Urinary bladder (tissue), 3 donors: ENCODE measurements at regions not wholly inside any gene's neighbourhood (a gene's known extent, or its start where the extent isn't known, plus 50 kb on each side); places are given as distances from the start of the nearest gene placed in this dataset.

ENCODE experiments used
- DNase-seq: peaks from one replicate; pipeline ENCODE4 v3.0.0-alpha.2; 2015; ENCODE audit errors: extremely low spot score
- H3K27ac ChIP-seq: one replicate; pipeline ENCODE4 v1.5.1; 2013; ENCODE audit warnings: low read depth, mild to moderate bottlenecking, moderate library complexity
- H3K36me3 ChIP-seq: one replicate; pipeline ENCODE4 v1.6.1; 2013; ENCODE audit warnings: mild to moderate bottlenecking, moderate library complexity; ENCODE audit not compliant: insufficient read depth
- H3K4me1 ChIP-seq: one replicate; pipeline ENCODE4 v1.6.1; 2013; ENCODE audit warnings: mild to moderate bottlenecking, moderate library complexity; ENCODE audit not compliant: insufficient read depth
- H3K4me3 ChIP-seq: one replicate; pipeline ENCODE4 v1.5.1; 2013; ENCODE audit warnings: low read depth, low read length
- WGBS: extraction: QIAGEN DNeasy Blood & Tissue Kit; methylation state at CpG from one replicate; pipeline ENCODE4 v1.1.7; 2013; 5-methylcytosine and 5-hydroxymethylcytosine counted together
- donor health status: healthy with polysubstance abuse.
- donor health status: healthy.

DNA sequence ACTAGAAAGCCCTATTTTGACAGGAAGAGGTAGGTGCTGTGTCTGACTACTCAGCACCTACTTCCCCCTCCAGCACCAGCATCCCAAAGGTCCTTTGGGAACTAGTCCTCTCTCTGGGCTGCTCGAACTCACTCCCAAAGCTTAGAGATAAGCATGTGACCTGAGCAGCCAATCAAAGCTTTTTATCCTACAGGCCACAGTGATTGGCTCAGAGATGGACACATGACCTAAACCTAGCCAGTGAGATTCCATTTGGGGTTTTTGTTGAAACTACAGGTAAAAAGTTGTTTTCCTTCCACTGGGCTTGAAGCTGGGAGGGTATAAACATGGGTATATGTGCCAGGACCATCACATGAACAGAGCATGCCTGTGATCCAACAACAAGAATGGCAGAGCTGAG, 186.5 kb upstream of the PPP2R3A start:
- no peaks in the 10 kb centered on the region for H3K4me1 ChIP-seq
- H3K4me3 ChIP-seq = no peak overlapping the region
- H3K36me3 ChIP-seq = no peaks in the 10 kb centered on the region
- H3K27ac ChIP-seq = no peak overlapping the region
- WGBS = 91% methylated on average over 1 of the region's 1 CpG
- DNase-seq = no peak

DNA sequence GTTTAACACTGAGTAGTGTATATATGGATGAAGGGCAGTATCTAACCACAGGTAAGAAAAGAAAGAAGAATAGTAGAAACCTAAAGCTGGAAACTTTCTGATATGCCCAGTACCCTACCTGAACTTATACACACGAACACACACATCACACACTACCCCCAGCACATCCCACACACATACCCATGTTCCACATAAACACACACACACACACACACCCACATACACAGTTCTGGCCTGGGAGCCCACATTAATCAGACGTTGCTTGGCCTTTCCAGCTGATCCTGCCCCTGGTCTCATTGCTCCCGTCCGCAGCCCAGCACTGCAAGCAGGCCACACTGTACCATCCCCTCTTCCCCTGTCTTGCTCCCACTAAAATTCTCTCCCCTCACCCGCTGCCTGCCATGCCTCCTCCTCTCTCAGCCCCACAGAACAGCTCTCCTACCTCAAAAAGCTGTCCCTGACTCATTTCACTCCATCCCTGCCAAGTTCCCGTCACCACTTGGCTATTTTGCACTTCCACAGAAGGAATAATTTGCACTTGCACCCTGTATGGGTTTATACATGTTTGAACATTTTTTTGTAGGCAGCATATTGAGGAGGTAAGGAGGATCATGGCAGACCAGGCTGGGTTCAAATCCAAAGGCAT, 185.8 kb upstream of the PPP2R3A start:
- H3K27ac ChIP-seq = no peak overlapping the region
- no peak for DNase-seq
- H3K4me1 ChIP-seq = no peaks in the 10 kb centered on the region
- 60% methylated on average over 6 of the region's 6 CpGs for WGBS
- H3K36me3 ChIP-seq = no peaks in the 10 kb centered on the region
- no peak overlapping the region for H3K4me3 ChIP-seq

DNA sequence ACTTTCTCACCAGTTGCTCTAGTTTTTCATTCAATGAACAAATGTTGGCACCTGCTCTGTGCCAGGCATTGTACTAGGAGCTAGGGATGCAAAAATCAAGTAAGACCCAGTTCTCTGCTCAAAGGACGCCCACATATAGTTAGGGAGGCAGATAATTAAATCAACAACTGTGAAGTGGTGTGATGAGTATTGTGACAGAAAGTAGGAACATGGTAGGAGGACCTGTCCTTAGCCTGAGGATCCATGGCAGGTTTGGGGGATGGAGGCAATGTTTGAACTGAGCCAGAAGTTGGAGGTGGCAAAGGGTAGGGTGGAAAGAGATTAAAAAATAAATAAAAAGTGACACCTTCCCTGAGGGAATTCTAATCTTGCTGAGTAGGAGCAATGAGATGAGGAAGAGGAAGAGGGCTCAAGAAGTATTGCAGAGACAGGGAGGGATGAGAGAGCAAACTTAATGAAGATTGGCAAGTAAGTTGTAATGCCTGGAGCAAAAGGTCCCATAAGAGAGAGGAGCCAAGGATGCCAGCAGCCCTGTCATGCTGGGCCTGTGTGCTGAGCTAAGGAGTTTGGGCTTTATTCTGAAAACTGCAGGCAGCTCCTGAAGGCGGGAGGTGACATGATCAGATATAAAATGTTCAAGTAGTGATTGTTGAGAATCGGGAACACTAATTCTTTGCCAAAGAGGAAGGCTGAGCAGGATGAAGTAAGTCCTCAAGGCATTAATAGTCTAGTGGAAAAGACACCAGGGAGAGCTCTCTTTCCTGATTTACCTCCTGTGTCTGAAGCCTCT, 184.3 kb upstream of the PPP2R3A start:
- no peaks in the 10 kb centered on the region for H3K36me3 ChIP-seq
- no peak overlapping the region for H3K4me3 ChIP-seq
- H3K27ac ChIP-seq = no peak overlapping the region
- DNase-seq = no peak
- WGBS = 77% methylated on average over 3 of the region's 3 CpGs
- H3K4me1 ChIP-seq = no peaks in the 10 kb centered on the region

DNA sequence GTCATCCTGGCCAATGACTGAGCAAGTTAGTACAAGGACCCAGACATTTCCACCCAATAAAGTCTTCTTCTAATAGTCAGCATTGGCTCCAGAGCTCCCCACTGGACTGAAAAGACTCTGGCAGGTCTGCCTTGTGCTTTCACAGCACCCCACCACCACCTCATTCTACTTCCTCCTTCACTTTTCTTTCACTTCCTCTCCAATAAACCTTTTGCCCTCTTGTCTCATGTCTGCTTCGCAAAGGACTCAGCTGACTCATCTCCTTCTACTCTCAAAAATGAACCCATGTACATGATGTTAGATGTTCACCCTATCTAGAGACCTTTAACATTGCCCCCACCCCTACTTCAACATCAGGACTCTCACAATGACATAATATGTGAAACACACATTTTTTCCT, 181.0 kb upstream of the PPP2R3A start:
- Histone ChIP-seq H3K4me1 (no peaks in the 10 kb centered on the region), H3K27ac (no peak overlapping the region), H3K4me3 (no peak overlapping the region), H3K36me3 (no peaks in the 10 kb centered on the region)
- no peak for DNase-seq
- WGBS = 64% methylated on average over 1 of the region's 1 CpG

DNA sequence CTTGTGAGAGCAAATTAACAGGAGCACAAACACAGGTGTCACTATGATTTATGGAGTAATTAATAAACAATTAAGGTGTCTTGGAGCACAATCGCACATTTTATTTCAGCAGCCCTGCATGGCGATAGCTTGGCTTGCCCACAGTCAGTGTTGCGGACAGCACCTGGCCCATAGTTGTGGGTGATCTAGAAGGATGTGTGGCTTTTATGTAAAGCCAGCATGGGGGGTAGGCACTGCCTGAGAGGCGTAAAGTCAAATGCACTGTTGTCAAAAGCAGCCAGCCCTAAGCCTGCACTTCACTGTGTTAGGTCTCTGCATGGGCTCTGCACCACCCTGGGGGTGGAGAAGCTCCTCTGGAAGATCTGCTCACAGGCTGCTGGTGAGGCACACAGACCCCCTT, 177.4 kb upstream of the PPP2R3A start:
- no peaks in the 10 kb centered on the region for H3K4me1 ChIP-seq
- WGBS = 81% methylated on average over 4 of the region's 4 CpGs
- no peaks in the 10 kb centered on the region for H3K36me3 ChIP-seq
- H3K27ac ChIP-seq = no peak overlapping the region
- DNase-seq = no peak
- no peak overlapping the region for H3K4me3 ChIP-seq

DNA sequence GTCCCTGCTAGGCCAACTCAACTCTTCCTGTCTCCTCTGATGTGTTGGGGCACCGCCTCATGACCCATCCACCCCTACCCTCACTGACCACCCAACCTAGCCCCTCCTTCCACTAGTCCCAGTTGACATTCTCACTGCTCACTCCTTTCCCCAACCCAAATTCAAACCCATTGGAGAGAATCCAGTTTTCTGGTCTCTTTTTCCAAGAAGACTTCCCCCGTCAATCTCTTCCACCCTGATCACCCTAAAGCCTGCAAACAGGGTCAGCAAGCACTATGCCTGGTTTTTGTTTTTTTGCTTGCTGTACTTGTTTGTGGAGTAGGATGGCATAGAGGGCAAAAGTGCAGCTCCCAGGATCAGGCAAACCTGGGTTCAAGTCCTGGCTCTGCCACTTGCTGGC, 176.6 kb upstream of the PPP2R3A start:
- no peaks in the 10 kb centered on the region for H3K36me3 ChIP-seq
- no peak for DNase-seq
- WGBS = 89% methylated on average over 2 of the region's 2 CpGs
- no peaks in the 10 kb centered on the region for H3K4me1 ChIP-seq
- H3K27ac ChIP-seq = no peak overlapping the region
- H3K4me3 ChIP-seq = no peak overlapping the region

DNA sequence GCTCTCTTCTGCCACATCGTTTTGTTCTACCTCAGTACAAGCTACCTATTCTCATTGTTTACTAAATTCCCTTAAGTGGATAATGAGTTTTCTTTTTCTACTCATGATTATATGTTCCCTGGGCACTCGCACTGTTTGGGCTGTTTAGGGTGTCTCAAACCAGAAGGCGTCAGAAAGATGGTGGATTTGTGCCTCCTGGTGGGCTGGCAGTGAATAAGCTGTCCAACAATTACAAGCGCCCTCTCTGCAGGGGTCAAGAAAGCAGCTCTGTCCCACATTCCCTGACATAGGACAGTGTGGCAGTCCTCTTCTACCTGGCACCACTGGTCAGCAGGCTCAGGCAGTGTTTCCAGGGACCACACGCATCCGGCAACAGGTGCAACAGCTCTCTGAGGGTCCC, 173.4 kb upstream of the PPP2R3A start:
- Histone ChIP-seq H3K4me1 (no peaks in the 10 kb centered on the region), H3K36me3 (no peaks in the 10 kb centered on the region), H3K27ac (no peak overlapping the region), H3K4me3 (no peak overlapping the region)
- WGBS = 76% methylated on average over 6 of the region's 6 CpGs
- DNase-seq = no peak

DNA sequence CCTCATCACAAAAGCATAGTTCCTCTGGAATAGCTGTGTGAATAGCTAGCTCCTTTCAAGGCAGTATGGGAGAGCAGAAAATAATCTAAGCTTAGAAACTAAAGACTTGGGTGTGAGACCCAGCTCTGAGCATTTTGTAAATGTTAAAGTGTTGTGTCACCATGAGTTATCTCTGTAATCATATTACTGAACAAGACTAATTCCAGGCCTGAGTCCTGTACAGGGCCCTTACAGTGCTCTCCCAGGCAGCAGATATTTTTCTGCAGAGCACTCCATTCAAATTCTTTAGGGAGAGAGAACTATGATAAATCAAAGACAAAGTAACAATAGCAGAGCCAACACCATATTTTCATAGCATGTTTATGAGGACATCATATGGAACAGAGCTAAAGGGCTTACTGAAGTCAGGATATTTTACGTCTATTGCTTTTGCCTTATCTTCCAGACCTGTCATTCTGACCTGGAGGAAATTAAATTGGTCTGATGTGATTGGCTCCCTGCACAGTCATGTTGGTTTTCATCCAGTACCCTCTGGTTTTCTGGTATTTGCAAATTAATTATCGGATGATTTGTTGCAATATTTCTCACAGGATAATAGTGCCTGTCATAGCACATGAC, 172.6 kb upstream of the PPP2R3A start:
- Histone ChIP-seq H3K4me1 (no peaks in the 10 kb centered on the region), H3K4me3 (no peak overlapping the region), H3K36me3 (no peaks in the 10 kb centered on the region), H3K27ac (no peak overlapping the region)
- peak; percentile 28 for DNase-seq
- 35% methylated on average over 2 of the region's 2 CpGs for WGBS

DNA sequence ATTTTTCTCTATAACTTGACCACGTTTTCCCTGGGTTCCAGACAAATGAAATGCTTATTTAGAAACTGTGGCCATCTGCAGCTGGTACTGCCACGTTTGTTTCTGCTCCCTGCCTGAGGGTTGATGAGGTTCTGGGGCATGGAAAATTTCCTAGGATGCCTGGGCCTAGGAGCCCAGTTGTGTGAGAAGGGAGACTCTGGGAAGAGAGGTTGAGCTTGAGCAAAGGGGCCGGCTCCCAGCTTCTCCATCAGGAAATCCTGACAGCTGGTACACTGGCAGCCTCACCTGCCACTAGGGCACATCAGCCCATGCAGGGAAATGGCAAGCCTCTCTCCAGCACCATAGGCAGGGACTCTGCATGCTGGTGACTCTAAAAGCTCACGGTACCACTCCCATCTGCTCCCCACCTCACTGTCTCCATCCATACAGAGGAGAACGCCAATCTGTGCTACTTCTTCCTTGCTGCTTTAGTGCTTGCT, 165.4 kb upstream of the PPP2R3A start:
- WGBS = 77% methylated on average over 5 of the region's 5 CpGs

DNA sequence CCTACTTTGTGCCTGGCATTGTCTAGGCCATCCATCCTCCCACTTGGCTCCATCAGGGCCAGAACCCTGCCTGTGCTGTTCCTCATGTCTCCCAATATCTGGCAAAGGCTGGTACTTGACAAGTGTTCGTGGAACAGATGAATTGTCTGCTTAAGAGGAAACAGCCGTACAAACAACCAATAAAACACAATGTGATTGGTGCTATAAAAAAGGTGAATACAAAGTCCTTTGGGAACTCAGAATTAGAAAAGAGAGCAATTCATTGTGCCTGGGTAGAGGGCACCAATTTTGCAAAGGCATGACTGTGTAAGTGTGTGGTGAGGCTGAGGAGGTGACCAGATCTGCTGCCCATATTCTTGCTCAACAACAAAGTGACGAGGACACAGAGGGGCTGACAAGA, 164.5 kb upstream of the PPP2R3A start:
- H3K36me3 ChIP-seq = no peaks in the 10 kb centered on the region
- no peak overlapping the region for H3K4me3 ChIP-seq
- DNase-seq = no peak
- WGBS = 48% methylated on average over 3 of the region's 3 CpGs
- no peak overlapping the region for H3K27ac ChIP-seq
- no peaks in the 10 kb centered on the region for H3K4me1 ChIP-seq

More for the DNA sequence above, 165.4 kb upstream of the PPP2R3A start:
- DNase-seq = no peak
- Histone ChIP-seq H3K36me3 (no peaks in the 10 kb centered on the region), H3K4me1 (no peaks in the 10 kb centered on the region), H3K27ac (no peak overlapping the region), H3K4me3 (no peak overlapping the region)

DNA sequence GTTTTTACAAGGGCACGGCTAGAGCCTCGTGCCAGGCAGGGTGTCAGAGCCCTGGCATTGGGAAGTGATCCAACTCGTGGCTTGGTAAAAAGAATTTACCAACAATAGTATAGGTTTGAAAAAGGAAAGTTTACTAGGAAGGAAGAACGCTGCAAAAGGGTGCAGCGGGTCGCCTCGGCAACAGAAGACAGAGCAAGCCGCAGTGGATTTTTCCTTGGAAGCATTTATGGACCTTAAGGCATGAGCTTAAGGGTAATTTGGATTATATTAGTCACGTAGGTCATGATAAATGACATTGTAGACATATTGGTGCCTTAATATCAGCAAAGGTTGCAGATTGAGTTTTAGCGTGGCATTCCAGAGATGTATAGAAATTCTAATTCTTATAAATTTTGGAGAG, 163.4 kb upstream of the PPP2R3A start:
- H3K4me3 ChIP-seq = no peak overlapping the region
- DNase-seq = no peak
- WGBS = 81% methylated on average over 10 of the region's 10 CpGs
- no peaks in the 10 kb centered on the region for H3K4me1 ChIP-seq
- no peak overlapping the region for H3K27ac ChIP-seq
- H3K36me3 ChIP-seq = no peaks in the 10 kb centered on the region

DNA sequence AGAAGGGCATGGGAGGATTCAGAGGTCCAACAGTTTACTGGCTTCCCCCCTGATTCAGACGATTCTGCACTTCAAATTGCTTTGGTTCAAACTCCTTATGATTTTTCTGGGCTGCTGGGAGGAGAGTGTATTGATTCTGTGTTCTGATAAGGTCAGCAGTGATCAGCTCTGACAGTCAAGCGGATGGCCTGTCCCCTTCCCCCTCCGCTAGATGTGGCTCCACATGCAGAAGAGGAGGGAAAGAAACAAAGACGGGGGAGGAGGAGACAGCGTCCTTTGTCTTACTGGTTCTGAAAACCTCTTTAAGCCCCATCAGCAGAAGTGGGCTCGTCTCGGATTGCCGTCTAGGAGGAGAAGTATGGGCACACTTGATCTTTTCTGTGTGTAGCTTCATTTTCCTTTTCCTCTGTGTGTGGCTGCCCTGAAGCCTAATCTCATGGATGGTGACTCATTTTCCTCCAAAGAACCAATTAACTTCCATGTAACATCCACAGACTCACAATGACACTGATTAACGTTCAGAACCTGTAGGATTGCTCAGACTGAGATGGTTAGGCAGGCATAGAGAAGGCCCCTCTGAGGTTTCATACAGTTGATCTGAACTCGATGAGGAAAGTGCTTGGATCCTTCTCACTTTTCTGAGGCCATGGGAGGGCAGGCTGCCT, 162.4 kb upstream of the PPP2R3A start:
- H3K36me3 ChIP-seq = no peaks in the 10 kb centered on the region
- H3K4me3 ChIP-seq = no peak overlapping the region
- H3K4me1 ChIP-seq = no peaks in the 10 kb centered on the region
- H3K27ac ChIP-seq = no peak overlapping the region
- WGBS = 70% methylated on average over 10 of the region's 10 CpGs
- DNase-seq = no peak

DNA sequence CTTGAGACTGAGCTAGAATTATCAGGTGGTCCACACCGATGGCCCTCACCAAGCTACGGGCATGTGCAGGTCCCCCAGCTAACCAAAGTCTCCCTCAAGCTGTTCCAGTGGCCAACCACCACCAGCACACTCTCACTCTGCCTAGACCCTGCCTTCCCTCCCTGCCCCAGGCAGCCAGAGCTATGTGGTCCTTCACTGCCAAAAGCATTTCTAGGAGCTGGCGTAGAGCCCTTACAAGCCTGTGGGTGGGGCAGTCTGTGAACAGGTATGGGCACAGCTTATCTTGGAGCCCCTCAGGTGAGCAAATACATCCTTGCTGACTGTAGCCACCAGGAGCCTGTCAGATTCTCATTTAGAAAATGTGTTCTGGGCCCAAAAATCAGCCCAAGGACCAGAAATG, 159.8 kb upstream of the PPP2R3A start:
- DNase-seq = no peak
- 87% methylated on average over 3 of the region's 3 CpGs for WGBS
- H3K27ac ChIP-seq = no peak overlapping the region
- no peaks in the 10 kb centered on the region for H3K36me3 ChIP-seq
- no peak overlapping the region for H3K4me3 ChIP-seq
- no peaks in the 10 kb centered on the region for H3K4me1 ChIP-seq

DNA sequence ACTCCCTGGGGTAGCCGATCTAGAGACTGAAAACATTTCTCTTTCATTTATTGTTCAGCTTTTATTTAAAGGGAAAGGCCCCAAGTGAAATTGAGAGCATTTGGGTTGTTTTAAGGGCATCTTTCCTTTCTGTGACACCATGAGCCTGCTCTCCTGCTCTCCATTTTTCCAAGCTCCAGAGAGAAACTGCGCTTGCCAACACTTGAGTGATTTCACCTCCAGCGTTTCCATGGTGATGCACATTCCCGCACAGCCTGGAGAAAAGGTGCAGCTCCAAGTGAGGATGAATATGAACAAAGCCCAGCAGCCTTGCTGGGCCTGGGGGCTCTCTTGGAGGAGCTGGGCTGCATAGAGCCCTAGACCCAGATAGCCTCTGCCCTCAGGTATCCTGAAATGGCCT, 159.2 kb upstream of the PPP2R3A start:
- Histone ChIP-seq H3K4me1 (no peaks in the 10 kb centered on the region), H3K27ac (no peak overlapping the region), H3K36me3 (no peaks in the 10 kb centered on the region), H3K4me3 (no peak overlapping the region)
- 54% methylated on average over 4 of the region's 4 CpGs for WGBS
- no peak for DNase-seq
